IPS-15b (cell line): ENCODE measurements at regions not wholly inside any gene's neighbourhood (a gene's known extent, or its start where the extent isn't known, plus 50 kb on each side); places are given as distances from the start of the nearest gene placed in this dataset.

Experiments
- H3K27me3 ChIP-seq: one replicate; pipeline ENCODE4 v1.6.1; 2013; ENCODE audit warnings: low read length; ENCODE audit not compliant: control insufficient read depth, insufficient read depth
- H3K36me3 ChIP-seq: one replicate; pipeline ENCODE4 v1.6.1; 2013; ENCODE audit warnings: low read length; ENCODE audit not compliant: control insufficient read depth, insufficient read depth
- H3K4me1 ChIP-seq: one replicate; pipeline ENCODE4 v1.6.1; 2013; ENCODE audit warnings: mild to moderate bottlenecking, low read length; ENCODE audit not compliant: control insufficient read depth, insufficient read depth
- H3K4me3 ChIP-seq: one replicate; pipeline ENCODE4 v1.5.1; 2013; ENCODE audit warnings: low read depth, low read length
- H3K9ac ChIP-seq: one replicate; pipeline ENCODE4 v1.6.1; 2013; ENCODE audit warnings: low read depth, mild to moderate bottlenecking, low read length
- H3K9me3 ChIP-seq: one replicate; pipeline ENCODE4 v1.6.1; 2013; ENCODE audit warnings: mild to moderate bottlenecking, low read length; ENCODE audit not compliant: control insufficient read depth, insufficient read depth

- Histone ChIP-seq H3K9me3 (no peaks in the 10 kb centered on the region), H3K9ac (no peak overlapping the region), H3K27me3 (no peaks in the 10 kb centered on the region), H3K4me3 (no peak overlapping the region), H3K36me3 (no peaks in the 10 kb centered on the region), H3K4me1 (peaks cover 10% of the 10 kb centered on the region)
These were observed 117.6 kb upstream of the KLF7 start for GRCh38 chr2:207283356-207283755.

- Histone ChIP-seq H3K9me3 (no peaks in the 10 kb centered on the region), H3K4me3 (no peak overlapping the region), H3K9ac (no peak overlapping the region), H3K4me1 (peaks cover 17% of the 10 kb centered on the region), H3K27me3 (no peaks in the 10 kb centered on the region), H3K36me3 (no peaks in the 10 kb centered on the region)
These were observed 119.1 kb upstream of the KLF7 start for GRCh38 chr2:207284556-207285472.

- H3K36me3 ChIP-seq: no peaks in the 10 kb centered on the region
- peaks cover 17% of the 10 kb centered on the region for H3K4me1 ChIP-seq
- no peaks in the 10 kb centered on the region for H3K9me3 ChIP-seq
- H3K9ac ChIP-seq: no peak overlapping the region
- no peak overlapping the region for H3K4me3 ChIP-seq
- no peaks in the 10 kb centered on the region for H3K27me3 ChIP-seq
These were observed 119.7 kb upstream of the KLF7 start for GRCh38 chr2:207285473-207285815.

- Histone ChIP-seq H3K9me3 (no peaks in the 10 kb centered on the region), H3K9ac (no peak overlapping the region), H3K36me3 (no peaks in the 10 kb centered on the region), H3K4me1 (peaks cover 17% of the 10 kb centered on the region), H3K27me3 (no peaks in the 10 kb centered on the region), H3K4me3 (no peak overlapping the region)
These were observed 120.4 kb upstream of the KLF7 start for GRCh38 chr2:207286106-207286505.

GRCh38 chr2:207288628-207289027 is 122.9 kb upstream of the KLF7 start:
- no peaks in the 10 kb centered on the region for H3K27me3 ChIP-seq
- no peak overlapping the region for H3K4me3 ChIP-seq
- H3K9ac ChIP-seq: no peak overlapping the region
- no peaks in the 10 kb centered on the region for H3K9me3 ChIP-seq
- no peaks in the 10 kb centered on the region for H3K36me3 ChIP-seq
- H3K4me1 ChIP-seq: peaks cover 17% of the 10 kb centered on the region

- H3K9me3 ChIP-seq: no peaks in the 10 kb centered on the region
- H3K27me3 ChIP-seq: no peaks in the 10 kb centered on the region
- no peak overlapping the region for H3K9ac ChIP-seq
- H3K4me3 ChIP-seq: no peak overlapping the region
- H3K36me3 ChIP-seq: no peaks in the 10 kb centered on the region
- peaks cover 17% of the 10 kb centered on the region for H3K4me1 ChIP-seq
These were observed 123.7 kb upstream of the KLF7 start for GRCh38 chr2:207289295-207290018.

GRCh38 chr2:207290833-207291624 is 125.3 kb upstream of the KLF7 start:
- no peaks in the 10 kb centered on the region for H3K27me3 ChIP-seq
- peaks cover 7% of the 10 kb centered on the region for H3K4me1 ChIP-seq
- H3K36me3 ChIP-seq: no peaks in the 10 kb centered on the region
- H3K9ac ChIP-seq: no peak overlapping the region
- no peak overlapping the region for H3K4me3 ChIP-seq
- no peaks in the 10 kb centered on the region for H3K9me3 ChIP-seq

GRCh38 chr2:207291625-207292252 is 126.0 kb upstream of the KLF7 start:
- Histone ChIP-seq H3K36me3 (no peaks in the 10 kb centered on the region), H3K9ac (no peak overlapping the region), H3K27me3 (no peaks in the 10 kb centered on the region), H3K4me1 (peaks cover 7% of the 10 kb centered on the region), H3K4me3 (no peak overlapping the region), H3K9me3 (no peaks in the 10 kb centered on the region)

GRCh38 chr2:207296265-207296948 is 130.7 kb upstream of the KLF7 start:
- Histone ChIP-seq H3K36me3 (no peaks in the 10 kb centered on the region), H3K27me3 (no peaks in the 10 kb centered on the region), H3K9me3 (no peaks in the 10 kb centered on the region), H3K9ac (no peak overlapping the region), H3K4me1 (no peaks in the 10 kb centered on the region), H3K4me3 (no peak overlapping the region)

- H3K9ac ChIP-seq: no peak overlapping the region
- no peaks in the 10 kb centered on the region for H3K9me3 ChIP-seq
- no peaks in the 10 kb centered on the region for H3K4me1 ChIP-seq
- no peaks in the 10 kb centered on the region for H3K36me3 ChIP-seq
- no peaks in the 10 kb centered on the region for H3K27me3 ChIP-seq
- H3K4me3 ChIP-seq: no peak overlapping the region
These were observed 135.1 kb upstream of the KLF7 start for GRCh38 chr2:207300817-207301216.

- Histone ChIP-seq H3K9ac (no peak overlapping the region), H3K4me3 (no peak overlapping the region)
These were observed 139.0 kb upstream of the KLF7 start for GRCh38 chr2:207304761-207305160.

More at GRCh38 chr2:207304761-207305160, 139.0 kb upstream of the KLF7 start:
- H3K36me3 ChIP-seq: no peaks in the 10 kb centered on the region
- H3K9me3 ChIP-seq: no peaks in the 10 kb centered on the region
- H3K4me1 ChIP-seq: no peaks in the 10 kb centered on the region
- no peaks in the 10 kb centered on the region for H3K27me3 ChIP-seq
